ENCODE measurements at regions not wholly inside any gene's neighbourhood (a gene's known extent, or its start where the extent isn't known, plus 50 kb on each side); places are given as distances from the start of the nearest gene placed in this dataset.
"Not testable (repeated sequence)": the region's sequence is repeated elsewhere in the genome, so short reads cannot be mapped to it uniquely, and the experiment has no call there.

DNA sequence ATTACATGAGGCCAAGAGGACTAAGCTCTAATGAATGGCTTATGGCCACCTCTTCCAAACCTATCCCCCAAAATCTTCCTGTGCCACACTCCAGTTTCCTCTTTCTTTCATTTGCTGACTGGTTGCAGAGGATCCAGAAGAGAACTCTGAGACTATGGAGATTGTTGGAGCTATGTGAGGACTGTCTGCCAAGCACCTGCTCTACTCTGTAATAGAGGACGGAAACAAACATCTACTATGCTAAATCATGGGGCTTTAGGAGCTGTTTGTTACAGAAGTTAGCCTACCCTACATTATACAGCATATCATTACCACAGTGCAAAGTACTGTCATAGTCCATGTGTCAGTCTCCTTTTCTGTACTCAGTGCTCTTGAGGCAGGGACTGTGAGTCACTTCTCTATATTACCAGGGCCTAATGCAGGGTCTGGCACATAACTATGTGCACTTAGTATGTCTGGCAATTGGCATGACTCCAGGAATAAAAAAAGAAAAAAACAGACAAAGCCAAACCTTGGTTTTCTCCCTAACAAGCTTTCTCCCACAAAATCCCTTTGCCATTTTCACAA, 95.1 kb downstream of the RPAP3 start:
- Mint-ChIP-seq H3K27me3 (no peaks in the 10 kb centered on the region), H3K4me3 (no peak overlapping the region), H3K27ac (peak overlapping the region in 1 of 3 donors; percentile 68), H3K9me3 (peaks cover 7 to 32% (median 20%) of the 10 kb centered on the region in 3 donors), H3K4me1 (peaks cover 12 to 19% (median 15%) of the 10 kb centered on the region in 3 donors), H3K36me3 (peaks cover 14% of the 10 kb centered on the region)

DNA sequence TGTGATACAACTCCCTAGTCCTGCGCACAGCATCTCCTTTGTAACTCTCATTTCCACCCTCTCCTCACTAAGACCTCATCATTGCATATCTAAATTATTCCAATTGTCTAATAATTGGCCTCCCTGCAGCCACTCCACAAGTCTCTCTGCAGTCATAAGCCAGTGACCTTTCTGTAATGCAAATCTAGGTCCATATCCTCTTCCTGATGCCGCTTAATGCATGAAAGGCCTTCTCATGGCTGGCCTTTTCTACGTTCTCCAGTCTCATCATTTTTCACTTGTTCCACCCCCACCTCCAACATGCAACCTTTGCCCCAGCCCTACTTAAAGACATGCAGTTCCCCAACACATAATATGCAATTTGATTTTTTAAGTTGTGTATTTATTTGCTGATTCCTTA, 96.0 kb downstream of the RPAP3 start:
- Mint-ChIP-seq H3K36me3 (peaks cover 13% of the 10 kb centered on the region), H3K4me1 (peaks cover 12 to 19% (median 15%) of the 10 kb centered on the region in 3 donors), H3K27me3 (no peaks in the 10 kb centered on the region), H3K27ac (no peak overlapping the region), H3K4me3 (peak overlapping the region in 2 of 4 donors; percentile 19 to 72), H3K9me3 (peaks cover 7 to 32% (median 19%) of the 10 kb centered on the region in 3 donors)

DNA sequence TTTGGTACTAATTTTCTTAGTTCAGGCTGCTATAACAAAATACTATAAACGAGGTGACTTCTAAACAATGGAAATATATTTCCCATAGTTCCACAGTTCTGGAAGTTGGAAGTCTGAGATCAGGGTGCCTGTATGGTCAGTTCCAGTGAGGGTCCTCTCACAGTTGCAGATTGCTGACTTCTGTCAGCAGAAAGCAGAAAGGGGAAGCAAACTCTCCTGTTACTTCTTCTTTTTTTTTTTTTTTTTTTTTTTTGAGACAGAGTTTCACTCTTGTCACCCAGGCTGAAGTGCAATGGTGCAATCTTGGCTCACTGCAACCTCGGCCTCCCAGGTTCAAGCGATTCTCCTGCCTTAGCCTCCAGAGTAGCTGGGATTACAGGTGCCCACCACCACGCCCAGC, 97.2 kb downstream of the RPAP3 start:
- Mint-ChIP-seq H3K27ac (peak overlapping the region in 1 of 3 donors; percentile 6), H3K9me3 (peaks cover 5 to 23% (median 11%) of the 10 kb centered on the region in 3 donors), H3K4me1 (peaks cover 12 to 19% (median 15%) of the 10 kb centered on the region in 3 donors)
- H3K27me3 Mint-ChIP-seq, H3K36me3 Mint-ChIP-seq, H3K4me3 Mint-ChIP-seq: not testable (repeated sequence)

DNA sequence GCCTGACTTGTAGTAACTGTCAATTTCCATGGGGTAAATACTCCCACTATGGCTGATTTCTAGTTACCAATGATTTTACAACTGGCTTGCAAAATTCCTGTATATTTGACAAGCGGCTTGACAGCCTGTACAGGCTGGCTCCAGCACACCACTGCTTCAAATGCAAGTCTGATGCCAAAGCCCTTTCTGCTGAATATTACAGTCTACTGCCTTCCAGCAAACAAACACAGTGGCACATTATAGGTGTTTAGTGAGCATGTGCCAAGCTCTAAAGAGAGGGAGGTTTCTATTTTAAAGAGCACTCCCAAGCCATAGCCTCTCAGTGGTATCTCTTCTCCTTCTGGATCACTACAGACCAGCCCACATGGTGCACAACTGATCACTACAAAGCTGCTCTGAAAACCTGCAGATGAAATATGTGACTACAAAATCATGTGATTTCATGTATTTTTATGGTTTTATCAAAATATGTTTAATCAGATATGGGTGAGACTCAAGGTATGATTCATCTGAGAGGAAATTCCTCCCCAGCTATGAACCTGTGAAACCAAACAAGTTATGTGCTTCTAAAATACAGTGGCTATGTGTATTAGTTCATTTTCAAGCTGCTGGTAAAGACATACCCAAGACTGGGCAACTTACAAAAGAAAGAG, 101.5 kb downstream of the RPAP3 start:
- Mint-ChIP-seq H3K27ac (no peak overlapping the region), H3K9me3 (peaks cover 0 to 15% (median 9%) of the 10 kb centered on the region in 3 donors), H3K4me3 (no peak overlapping the region), H3K36me3 (peaks cover 8% of the 10 kb centered on the region), H3K4me1 (peaks cover 6 to 11% (median 9%) of the 10 kb centered on the region in 3 donors), H3K27me3 (no peaks in the 10 kb centered on the region)

DNA sequence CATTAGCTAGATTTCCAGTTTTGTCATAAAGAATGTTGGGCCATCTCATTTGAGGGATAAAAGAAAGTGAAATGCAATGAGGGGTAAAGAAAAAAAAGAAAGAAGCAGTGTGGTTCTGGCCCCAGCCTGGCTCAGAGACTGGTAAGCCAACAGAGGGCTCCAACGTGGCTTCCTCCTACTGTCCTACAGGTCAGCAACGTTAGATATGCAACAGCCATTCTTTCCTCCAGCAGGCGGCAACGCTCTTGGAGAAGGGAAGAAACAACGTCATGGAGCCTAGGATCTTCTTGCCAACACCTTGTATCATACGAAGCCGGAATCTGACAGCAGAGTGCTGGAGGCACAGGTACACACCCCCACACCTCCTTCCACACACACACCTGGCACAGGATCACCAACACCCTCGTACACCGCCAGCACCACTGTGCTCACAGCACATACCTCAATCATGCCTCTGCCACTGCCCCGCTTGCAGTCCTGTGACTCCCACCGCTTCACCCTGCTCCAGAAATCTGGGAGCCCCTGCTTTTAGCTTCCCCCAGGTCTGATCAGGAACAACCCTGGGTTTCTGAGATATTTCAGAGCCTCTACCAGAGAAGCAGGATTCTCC, 102.8 kb downstream of the RPAP3 start:
- Mint-ChIP-seq H3K36me3 (peaks cover 8% of the 10 kb centered on the region), H3K27ac (no peak overlapping the region), H3K4me1 (peaks cover 0 to 2% (median 2%) of the 10 kb centered on the region in 3 donors), H3K9me3 (peaks cover 0 to 21% (median 6%) of the 10 kb centered on the region in 3 donors), H3K27me3 (no peaks in the 10 kb centered on the region), H3K4me3 (no peak overlapping the region)

DNA sequence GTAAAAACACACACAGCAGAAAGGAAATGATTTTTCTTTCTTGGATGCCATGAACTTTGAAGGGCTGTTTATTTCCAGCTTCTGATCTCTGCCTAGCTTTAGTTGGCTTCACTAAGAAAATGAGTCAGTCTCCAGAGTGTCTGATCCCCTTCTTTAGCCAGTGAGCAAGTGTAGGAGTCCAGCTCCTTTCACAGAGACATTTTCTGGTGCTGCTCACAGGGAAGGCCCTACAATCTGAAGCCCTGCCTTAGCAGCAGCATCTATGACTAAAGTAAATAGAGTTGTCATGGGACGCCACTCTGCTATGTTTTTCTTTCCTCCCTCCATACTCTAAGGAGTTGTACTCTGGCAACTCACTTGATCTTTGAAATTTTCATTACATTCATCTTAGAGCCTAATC, 103.5 kb downstream of the RPAP3 start:
- H3K4me1 Mint-ChIP-seq: no peaks in the 10 kb centered on the region
- peaks cover 0 to 14% (median 6%) of the 10 kb centered on the region in 3 donors for H3K9me3 Mint-ChIP-seq
- H3K36me3 Mint-ChIP-seq: peaks cover 4% of the 10 kb centered on the region
- no peak overlapping the region for H3K4me3 Mint-ChIP-seq
- H3K27ac Mint-ChIP-seq: no peak overlapping the region
- no peaks in the 10 kb centered on the region for H3K27me3 Mint-ChIP-seq

DNA sequence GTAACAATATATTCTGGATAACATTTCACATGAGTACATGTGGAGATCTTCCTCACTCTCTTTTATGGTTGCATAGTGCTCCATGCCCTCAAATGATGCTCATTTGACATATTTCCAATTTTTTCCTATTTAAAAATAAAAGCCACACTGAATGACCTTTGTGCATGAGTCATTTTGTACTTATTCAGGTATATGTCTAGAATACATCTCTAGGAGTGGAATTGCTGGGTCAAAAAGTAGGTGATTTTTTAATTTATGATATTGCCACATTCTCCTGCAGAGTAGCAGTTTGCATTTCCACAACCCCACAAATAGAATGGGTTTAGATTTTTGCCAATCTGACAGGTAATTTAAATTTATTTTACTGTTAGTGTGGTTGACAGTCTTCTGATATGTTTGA, 104.8 kb downstream of the RPAP3 start:
- Mint-ChIP-seq H3K36me3 (peaks cover 3% of the 10 kb centered on the region), H3K27me3 (no peaks in the 10 kb centered on the region), H3K9me3 (peaks cover 0 to 6% (median 0%) of the 10 kb centered on the region in 3 donors), H3K27ac (no peak overlapping the region), H3K4me1 (no peaks in the 10 kb centered on the region), H3K4me3 (no peak overlapping the region)

DNA sequence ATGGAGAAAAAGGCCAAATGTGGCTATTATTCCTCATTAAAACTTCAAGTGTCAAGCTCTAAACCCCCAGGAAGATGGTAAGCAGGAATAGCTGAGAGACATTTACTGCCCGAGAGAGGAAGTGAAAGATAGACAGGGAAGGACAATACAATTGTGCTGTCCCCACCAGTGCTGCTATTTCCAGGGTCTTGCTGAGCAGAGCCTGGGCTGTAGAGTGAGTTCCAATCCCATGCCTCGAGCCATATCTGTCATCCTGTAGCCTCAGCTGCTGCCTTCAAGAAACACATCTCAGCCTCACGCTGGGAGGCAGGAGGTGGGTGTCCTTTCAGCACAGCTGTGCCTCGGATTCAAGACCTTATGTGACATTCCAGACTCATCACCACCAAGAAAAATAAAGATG, 114.0 kb downstream of the RPAP3 start:
- Mint-ChIP-seq H3K36me3 (no peaks in the 10 kb centered on the region), H3K27ac (no peak overlapping the region), H3K9me3 (no peaks in the 10 kb centered on the region), H3K4me3 (peak overlapping the region in 1 of 4 donors; percentile 7), H3K27me3 (no peaks in the 10 kb centered on the region), H3K4me1 (peaks cover 0 to 15% (median 10%) of the 10 kb centered on the region in 3 donors)

DNA sequence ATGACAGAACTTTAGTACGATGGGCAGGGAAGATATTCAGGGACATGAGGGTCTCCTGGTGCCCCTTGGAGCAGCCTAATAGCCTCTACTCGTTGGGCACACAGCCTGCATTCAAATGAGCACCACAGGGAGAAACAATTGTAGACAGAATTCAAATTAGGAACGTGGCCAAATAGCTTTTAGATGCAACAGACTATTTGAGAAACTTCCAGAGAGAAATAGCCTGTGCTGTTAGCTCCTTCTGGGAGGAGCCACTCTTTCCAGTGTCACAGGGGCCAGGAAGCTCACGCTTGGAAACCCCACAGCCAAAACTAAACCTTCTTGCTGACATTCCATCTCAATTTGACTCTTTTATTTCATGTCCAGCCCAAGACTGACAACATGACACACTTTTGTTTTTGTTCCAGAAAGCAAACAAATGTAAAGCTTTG, 114.5 kb downstream of the RPAP3 start:
- H3K36me3 Mint-ChIP-seq: no peaks in the 10 kb centered on the region
- H3K27me3 Mint-ChIP-seq: no peaks in the 10 kb centered on the region
- no peak overlapping the region for H3K4me3 Mint-ChIP-seq
- no peaks in the 10 kb centered on the region for H3K9me3 Mint-ChIP-seq
- no peak overlapping the region for H3K27ac Mint-ChIP-seq
- peaks cover 0 to 15% (median 10%) of the 10 kb centered on the region in 3 donors for H3K4me1 Mint-ChIP-seq

DNA sequence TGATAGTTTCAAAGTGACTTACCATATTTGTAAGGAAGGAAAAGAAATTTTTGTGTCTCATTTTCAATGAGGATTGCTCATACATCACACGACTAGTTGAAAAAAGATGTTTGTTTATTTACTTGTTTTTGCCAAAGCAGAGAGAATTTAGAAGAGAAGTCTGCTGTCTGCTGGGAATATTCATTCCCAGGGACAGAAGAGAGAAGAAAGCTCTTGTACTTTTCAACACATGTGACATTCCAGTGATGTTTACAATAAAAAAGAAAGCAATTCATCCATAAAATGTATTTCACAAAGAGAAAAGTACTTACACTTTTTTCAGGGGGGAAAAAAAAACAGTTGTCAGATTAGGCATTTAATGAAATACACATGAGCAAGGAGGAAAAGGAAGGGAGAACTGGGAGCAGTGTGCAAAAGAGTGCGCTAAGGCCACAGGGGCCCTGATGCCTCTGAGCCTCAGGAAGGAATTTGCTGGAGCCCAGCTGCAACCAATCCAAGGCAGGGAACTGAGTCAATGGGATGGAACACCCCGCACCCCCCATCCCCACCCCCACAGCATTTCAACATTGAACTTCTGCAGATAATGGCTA, 115.0 kb downstream of the RPAP3 start:
- Mint-ChIP-seq H3K36me3 (no peaks in the 10 kb centered on the region), H3K27ac (no peak overlapping the region), H3K9me3 (no peaks in the 10 kb centered on the region), H3K27me3 (peaks cover 3% of the 10 kb centered on the region), H3K4me3 (no peak overlapping the region), H3K4me1 (peaks cover 0 to 15% (median 10%) of the 10 kb centered on the region in 3 donors)

DNA sequence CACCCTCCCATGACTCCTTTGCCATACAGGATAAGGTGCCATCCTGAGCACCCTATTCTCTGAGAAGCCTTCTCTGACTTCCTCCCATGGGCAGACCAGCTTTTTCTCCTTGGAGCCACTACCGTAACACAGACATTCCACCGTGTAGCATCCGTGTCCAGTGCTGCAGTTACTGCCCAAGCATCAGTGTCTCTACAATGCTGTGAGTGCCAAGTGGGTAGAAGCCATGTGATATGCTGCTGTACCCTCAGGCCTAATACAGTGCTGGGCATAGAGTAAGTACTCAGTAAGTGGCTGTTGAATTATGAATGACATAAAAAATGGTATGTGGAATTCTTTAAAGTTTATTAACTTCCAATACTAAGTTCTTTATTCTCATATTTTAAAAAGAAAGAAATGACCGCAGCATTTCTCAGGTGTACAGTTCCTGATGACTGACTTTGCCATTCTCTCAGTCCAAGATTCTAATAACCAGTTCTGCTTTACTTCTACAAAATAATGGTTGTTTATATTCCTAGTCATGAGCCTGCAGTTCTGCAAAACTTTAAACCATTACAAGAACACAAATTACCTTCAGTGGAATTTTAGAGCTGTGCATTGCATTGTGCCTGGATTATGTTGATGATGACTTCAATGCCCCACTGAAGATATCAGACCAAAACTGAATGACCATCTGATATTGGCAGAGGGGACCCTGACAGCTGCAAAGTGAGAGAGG, 118.7 kb downstream of the RPAP3 start:
- peak overlapping the region in 1 of 4 donors; percentile 28 for H3K4me3 Mint-ChIP-seq
- no peak overlapping the region for H3K27ac Mint-ChIP-seq
- H3K9me3 Mint-ChIP-seq: peaks cover 0 to 3% (median 1%) of the 10 kb centered on the region in 3 donors
- H3K36me3 Mint-ChIP-seq: no peaks in the 10 kb centered on the region
- peaks cover 0 to 15% (median 10%) of the 10 kb centered on the region in 3 donors for H3K4me1 Mint-ChIP-seq
- peaks cover 6% of the 10 kb centered on the region for H3K27me3 Mint-ChIP-seq

DNA sequence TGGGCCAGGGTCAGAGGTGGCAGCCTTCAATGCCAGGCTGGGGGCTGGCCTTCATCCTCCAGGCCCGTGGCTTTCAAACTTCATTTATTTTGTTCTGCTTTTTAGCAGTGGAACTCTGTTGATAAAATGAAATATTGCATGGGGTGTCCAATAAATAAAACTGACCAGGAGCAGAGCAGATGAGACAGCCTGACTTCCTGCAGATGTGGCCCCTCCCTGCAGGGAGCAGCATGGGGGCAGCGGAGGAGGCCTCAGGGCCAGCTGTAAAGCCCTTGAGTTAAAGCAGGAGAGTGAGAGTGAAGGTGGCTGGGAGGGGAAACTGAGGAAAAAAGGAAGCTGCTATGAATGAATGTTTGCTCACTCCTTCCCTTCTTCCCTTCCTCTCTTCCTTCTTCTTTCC, 120.3 kb downstream of the RPAP3 start:
- Mint-ChIP-seq H3K4me3 (no peak overlapping the region), H3K27me3 (peaks cover 6% of the 10 kb centered on the region), H3K36me3 (no peaks in the 10 kb centered on the region), H3K4me1 (peaks cover 0 to 4% (median 1%) of the 10 kb centered on the region in 3 donors), H3K27ac (no peak overlapping the region), H3K9me3 (peaks cover 0 to 3% (median 1%) of the 10 kb centered on the region in 3 donors)

DNA sequence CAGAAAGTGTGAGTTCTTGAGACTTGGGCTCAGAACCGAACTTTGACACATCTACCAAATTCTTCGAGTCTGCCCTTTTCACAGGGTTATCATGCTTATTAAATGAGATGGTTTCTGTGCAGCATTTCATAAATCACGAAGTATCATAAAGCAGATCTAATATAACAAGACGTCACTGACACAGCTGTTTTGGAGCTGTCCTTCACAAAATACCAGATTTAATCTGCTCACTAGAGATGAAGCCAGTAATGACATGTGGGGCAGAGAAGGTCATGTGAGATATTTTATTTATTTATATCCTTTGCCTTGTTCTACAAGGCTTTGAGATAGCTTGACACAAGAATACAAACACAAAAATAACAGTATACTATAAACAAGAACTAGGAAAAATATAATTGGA, 127.0 kb downstream of the RPAP3 start:
- Mint-ChIP-seq H3K27ac (no peak overlapping the region), H3K4me1 (no peaks in the 10 kb centered on the region), H3K4me3 (no peak overlapping the region), H3K9me3 (peaks cover 0 to 3% (median 1%) of the 10 kb centered on the region in 3 donors), H3K36me3 (no peaks in the 10 kb centered on the region), H3K27me3 (peaks cover 4% of the 10 kb centered on the region)

DNA sequence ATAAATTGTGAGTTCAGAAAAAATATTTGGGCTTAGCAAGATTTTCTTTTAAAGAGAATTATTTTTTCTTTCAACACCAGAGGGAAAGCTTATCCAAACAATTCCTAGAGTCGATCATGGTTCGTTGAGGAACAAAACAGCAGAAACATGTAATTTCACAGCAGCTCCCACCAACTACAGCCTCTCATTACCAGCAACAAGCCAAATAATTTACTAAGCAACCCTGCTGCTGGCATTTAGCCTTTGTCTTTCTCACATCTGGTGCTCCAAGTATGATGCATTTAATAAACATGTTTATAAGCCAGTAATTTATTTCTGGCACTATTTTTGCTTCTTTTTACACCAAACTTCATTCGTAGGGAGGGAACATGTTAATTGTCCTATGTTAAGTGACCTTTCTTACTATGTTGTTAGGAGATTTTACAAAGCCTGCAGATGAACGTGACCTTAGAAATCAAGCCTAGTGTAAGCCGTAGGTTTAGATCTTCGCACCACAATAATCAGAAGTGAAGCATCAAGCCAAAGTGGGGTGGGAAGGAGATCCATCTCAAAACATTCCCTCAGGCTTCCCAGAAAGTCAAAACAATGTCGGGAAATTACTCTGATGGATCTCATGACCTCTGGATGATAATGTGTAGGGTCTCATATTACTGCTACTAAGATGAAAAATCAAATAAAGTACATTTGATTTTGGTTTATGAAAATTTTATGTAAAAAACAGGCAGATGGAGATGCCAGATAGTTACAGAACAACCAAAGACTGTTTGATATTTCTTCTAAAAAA, 128.4 kb downstream of the RPAP3 start:
- no peaks in the 10 kb centered on the region for H3K9me3 Mint-ChIP-seq
- H3K27me3 Mint-ChIP-seq: peaks cover 2% of the 10 kb centered on the region
- no peak overlapping the region for H3K27ac Mint-ChIP-seq
- H3K4me3 Mint-ChIP-seq: no peak overlapping the region
- no peaks in the 10 kb centered on the region for H3K4me1 Mint-ChIP-seq
- H3K36me3 Mint-ChIP-seq: no peaks in the 10 kb centered on the region
